CD4-positive, alpha-beta T cell treated with Interleukin-12 subunit alpha and Interleukin-12 subunit beta, for 1 hour (primary cell): ENCODE measurements at regions not wholly inside any gene's neighbourhood (a gene's known extent, or its start where the extent isn't known, plus 50 kb on each side); places are given as distances from the start of the nearest gene placed in this dataset.
"Not testable (repeated sequence)": the region's sequence is repeated elsewhere in the genome, so short reads cannot be mapped to it uniquely, and the experiment has no call there.

Experiments used
- DNase-seq: peaks from one replicate; pipeline ENCODE4 v3.0.0-alpha.2; 2020

GRCh38 chr5:113652161-113652560 is 138.7 kb downstream of the YTHDC2 start:
- DNase-seq, result no peak

- DNase-seq, result no peak
These were observed 141.3 kb downstream of the YTHDC2 start for GRCh38 chr5:113654828-113655227.

- DNase-seq, result no peak
These were observed 146.7 kb downstream of the YTHDC2 start for GRCh38 chr5:113660206-113660605.

- no peak for DNase-seq
These were observed 147.3 kb downstream of the YTHDC2 start for GRCh38 chr5:113660706-113661250.

GRCh38 chr5:113663879-113664541 is 150.5 kb downstream of the YTHDC2 start:
- peak; percentile 15 for DNase-seq

- DNase-seq, result no peak
These were observed 159.5 kb downstream of the YTHDC2 start for GRCh38 chr5:113673041-113673440.

GRCh38 chr5:113675166-113675565 is 161.7 kb downstream of the YTHDC2 start:
- no peak for DNase-seq

GRCh38 chr5:113678202-113678601 is 164.7 kb downstream of the YTHDC2 start:
- no peak for DNase-seq

- DNase-seq, result peak; percentile 14
These were observed 165.6 kb downstream of the YTHDC2 start for GRCh38 chr5:113678924-113679575.

GRCh38 chr5:113680534-113680933 is 167.0 kb downstream of the YTHDC2 start:
- DNase-seq, result no peak

GRCh38 chr5:113682497-113683136 is 169.1 kb downstream of the YTHDC2 start:
- no peak for DNase-seq

GRCh38 chr5:113683211-113683610 is 169.7 kb downstream of the YTHDC2 start:
- DNase-seq, result no peak

GRCh38 chr5:113686599-113686998 is 173.1 kb downstream of the YTHDC2 start:
- no peak for DNase-seq

- DNase-seq, result no peak
These were observed 176.2 kb downstream of the YTHDC2 start for GRCh38 chr5:113689647-113690046.

- DNase-seq, result no peak
These were observed 179.0 kb downstream of the YTHDC2 start for GRCh38 chr5:113692466-113692865.

GRCh38 chr5:113692891-113693457 is 179.5 kb downstream of the YTHDC2 start:
- no peak for DNase-seq

- no peak for DNase-seq
These were observed 180.2 kb downstream of the YTHDC2 start for GRCh38 chr5:113693701-113694100.

- DNase-seq, result no peak
These were observed 181.1 kb downstream of the YTHDC2 start for GRCh38 chr5:113694576-113694975.

- no peak for DNase-seq
These were observed 189.8 kb downstream of the YTHDC2 start for GRCh38 chr5:113703266-113703665.

- no peak for DNase-seq
These were observed 192.2 kb downstream of the YTHDC2 start for GRCh38 chr5:113705657-113706056.

GRCh38 chr5:113713051-113713450 is 199.6 kb downstream of the YTHDC2 start:
- no peak for DNase-seq

GRCh38 chr5:113715921-113716320 is 202.4 kb downstream of the YTHDC2 start:
- not testable (repeated sequence) for DNase-seq

GRCh38 chr5:113719549-113719948 is 206.1 kb downstream of the YTHDC2 start:
- DNase-seq, result no peak

- DNase-seq, result no peak
These were observed 207.7 kb downstream of the YTHDC2 start for GRCh38 chr5:113721171-113721570.
